GM18517 (cell line): ENCODE measurements at regions not wholly inside any gene's neighbourhood (a gene's known extent, or its start where the extent isn't known, plus 50 kb on each side); places are given as distances from the start of the nearest gene placed in this dataset.

ENCODE experiments used
- ATAC-seq: cut with Tn5 transposase; IDR thresholded peaks from one replicate; pipeline ENCODE4 v1.9.1; 2021; ENCODE audit warnings: mild to moderate bottlenecking, moderate library complexity; ENCODE audit not compliant: unreplicated experiment

DNA sequence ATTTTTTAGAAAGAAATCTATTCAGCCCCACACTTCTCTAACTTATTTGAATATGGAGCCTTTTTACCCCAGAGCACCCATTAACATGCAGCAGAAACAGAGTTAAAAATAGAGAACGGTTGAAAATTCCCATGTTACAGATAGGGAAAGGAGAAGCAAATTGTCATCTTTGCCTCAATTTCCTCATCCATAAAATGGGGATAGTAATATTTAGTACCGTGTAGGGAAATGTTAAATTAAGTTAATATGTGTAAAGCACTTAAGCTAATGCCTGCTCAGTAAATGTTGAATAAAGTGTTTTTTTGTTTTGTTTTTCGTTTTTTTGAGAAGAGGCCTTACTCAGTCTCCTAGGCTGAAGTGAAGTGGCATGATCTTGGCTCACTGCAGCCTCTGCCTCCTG is 50.3 kb downstream of the NAV1 start:
- no peak for ATAC-seq

DNA sequence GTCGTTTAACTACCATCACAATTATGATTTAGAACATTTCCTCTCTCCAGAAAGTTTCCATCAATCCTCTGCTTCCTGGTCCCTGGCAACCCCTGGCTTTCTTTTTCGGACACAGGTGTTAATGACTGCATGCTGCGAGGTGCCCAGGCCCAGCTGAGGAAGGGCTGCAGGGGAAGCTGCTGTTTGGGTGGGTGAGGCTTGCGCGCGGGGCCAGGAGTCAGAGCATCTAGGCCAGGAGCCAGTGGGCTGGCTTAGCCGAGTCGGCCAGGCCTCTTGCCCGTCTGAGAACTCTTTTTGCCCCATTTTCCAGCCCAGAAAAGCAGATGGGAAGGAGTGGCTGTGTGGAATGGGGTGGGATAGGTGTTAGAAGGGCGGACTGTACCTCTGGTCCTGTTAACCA is 51.5 kb downstream of the NAV1 start:
- ATAC-seq: no peak

DNA sequence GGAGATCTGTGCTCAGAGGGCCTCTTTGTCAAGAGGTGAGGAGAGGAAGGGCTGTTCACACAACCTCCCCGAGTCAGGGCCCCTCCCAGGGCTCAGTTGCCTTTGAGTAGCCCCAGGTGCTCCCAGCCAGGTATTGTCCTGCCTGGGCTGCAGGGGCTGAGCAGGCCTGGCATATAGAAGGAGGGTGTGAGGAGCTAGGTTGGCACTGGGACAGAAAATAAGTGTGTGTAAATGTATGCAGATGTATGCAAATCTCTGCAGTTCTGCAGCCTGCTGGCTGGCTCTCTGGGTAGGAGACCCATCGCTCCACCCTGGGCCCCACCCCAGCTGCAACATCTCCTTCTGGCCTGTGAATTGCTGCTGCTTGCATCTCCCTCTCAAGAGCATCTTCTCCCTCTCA is 52.4 kb downstream of the NAV1 start:
- ATAC-seq: no peak

DNA sequence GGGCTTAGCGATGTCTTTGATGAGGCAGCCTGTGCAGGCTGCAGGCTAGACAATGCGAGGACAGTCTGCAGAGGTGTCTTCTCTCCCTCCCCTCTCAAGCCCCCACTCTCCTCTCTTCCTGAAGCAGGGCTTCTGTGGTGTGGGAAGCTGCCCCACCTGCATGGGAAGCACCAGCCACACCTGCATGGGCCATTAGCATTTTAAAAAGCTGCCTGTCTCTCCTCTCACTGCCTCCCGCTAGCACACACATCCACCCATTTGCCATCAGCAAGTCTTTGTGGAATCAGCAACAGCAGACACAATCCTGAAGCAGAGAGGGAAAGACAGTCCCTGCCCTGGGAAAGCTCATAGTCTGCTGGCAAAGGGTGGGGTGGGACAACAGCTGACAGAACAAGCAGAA is 53.1 kb downstream of the NAV1 start:
- no peak for ATAC-seq

DNA sequence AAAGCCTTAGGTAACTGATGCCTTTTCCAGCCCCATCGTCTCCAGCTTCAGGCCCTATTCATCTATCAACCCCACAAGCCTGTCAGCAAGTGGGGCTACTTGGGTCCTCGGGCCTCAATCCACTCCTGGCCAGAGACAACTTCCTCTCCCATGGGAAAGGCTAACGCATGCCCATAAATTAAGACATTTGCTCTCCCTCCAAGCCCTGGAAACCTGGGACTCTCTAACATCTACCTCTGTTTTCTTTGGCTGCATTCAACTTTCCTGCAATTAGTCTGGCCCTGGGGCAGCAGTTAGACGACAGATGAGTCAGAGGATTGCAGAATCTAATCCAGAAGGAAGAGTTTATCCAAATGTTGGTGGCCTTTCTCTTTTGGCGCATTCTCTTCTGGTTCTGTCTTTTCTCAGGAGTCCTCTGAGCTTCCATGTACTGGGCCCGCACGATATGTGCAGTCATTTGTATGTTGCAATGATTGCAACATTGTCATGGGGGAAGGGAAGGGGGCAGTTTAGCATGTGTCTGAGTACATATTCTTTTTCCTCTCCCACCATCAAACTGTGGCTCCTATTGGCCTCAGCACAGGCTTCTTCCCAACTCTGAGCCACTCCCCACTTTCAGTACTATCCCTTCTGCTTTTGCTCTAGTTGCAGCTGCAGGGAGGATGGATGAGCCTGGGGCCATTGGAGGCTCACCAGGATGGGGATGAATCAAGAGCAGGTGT is 54.4 kb downstream of the NAV1 start:
- no peak for ATAC-seq

DNA sequence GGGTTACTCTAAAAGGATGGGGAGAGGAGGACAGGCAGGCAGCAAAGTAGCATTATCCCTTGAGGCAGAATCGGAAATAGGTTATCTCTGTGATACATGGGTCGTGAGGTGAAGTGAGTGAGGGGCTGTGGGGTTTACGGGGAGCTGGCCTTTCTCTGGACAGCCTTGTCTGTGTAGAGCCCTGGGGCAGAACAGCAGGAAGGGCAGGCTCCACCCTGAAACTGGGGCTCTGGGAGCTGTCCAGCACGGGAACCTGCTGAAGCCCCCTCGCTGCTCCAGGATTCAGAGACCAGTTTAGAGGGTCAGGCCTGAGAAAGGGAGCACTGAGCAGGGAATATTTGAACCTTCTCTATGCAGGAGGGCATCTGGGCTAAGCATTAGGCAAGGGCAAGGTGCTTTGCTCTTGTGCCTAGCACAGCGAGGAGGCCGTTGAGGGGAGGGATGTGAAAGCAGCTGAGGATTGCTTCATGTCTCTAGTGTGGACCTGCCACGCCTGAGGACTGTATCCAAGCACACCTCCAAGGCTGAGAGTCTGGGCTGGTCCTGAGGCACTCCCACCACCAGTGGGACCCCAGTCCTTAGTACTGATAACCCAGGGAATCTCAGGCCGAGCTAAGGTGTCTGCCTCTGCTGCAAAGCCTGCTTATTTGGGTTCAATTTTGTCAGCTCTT is 55.8 kb downstream of the NAV1 start:
- no peak for ATAC-seq

DNA sequence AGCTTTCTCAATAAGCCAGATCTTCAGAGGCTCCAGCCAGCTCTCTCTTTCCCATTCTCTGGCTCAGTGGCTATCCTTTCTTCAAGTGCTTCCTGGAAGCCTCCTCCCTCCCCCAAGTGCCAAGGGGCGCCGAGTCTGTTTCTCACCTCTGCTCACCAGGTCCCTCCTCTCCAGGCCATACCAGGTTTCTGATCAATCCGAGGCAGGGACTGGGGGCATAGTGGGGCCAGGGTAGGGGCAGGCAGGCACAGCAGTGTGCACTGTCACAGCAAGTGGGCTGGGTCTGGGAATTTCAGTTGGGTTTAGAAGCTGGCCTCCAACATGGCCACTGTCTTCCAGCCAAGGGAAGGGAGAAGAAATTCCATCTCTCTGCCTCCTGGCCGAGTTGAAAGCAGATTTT is 56.5 kb downstream of the NAV1 start:
- no peak for ATAC-seq

DNA sequence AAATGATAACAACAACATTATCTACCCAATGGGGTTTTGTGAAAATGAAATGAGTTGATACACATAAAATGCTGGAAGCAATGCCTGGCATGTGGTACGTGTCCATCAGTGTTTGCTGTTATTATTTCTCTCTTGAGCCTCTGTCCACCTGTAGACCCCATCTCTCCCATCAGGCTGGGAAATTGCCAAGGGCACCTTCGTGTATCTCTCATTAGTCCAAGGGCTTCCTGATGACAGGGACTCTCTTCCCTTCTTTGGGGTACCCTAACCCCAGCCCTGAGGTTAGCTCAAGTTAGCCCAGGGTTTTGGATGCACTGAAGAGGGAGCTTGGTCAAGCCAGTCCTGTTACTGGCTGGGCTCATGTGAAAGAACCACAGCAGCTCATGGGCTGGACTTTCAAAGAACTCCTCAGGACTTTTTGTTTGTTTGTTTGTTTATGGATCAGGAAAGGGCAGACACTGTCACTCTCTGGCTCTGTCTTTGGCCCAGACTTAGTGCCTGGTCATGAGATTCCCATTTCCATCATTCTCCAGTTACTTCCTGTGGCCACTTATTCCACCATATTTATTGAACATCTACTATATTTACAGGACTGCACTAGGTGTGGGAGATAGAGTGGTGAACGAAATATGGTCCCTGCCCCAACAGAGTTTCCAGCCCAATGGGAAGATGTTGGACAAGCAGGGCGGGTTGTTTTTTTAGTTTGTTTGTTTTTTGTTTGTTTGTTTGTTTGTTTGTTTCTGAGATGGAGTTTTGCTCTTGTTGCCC is 57.4 kb downstream of the NAV1 start:
- no peak for ATAC-seq

DNA sequence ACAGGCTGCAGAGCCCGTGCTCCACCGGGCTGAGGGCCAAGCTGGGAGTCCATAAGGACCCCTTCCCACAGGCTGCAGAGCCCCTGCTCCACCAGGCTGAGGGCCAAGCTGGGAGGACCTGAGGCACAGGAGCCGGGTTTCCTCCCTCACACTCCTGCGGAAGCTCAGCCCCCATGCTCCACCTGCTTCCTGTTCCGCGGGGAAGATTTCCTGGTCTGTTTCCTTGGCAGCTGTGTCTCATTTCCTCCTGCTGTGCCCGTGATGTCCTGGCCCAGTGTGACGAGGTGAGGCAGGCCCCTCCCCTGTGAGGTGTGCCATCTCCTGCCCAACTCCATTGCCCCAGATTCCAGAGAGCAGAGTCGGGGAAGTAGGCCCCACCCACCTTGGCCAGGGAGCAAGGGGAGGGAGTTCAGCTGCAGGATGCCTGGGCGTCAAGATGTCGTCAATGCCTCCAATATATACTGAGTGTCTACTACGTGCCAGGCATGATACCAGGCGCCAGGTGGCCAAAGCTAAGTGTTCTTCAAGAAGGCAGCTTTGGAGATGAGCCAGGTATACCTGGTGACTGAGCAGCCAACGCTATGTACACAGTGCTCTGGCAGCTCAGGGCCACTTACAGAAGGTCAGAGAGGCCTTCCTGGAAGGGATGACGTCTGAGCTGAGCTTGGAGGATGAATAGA is 58.8 kb downstream of the NAV1 start:
- no peak for ATAC-seq

DNA sequence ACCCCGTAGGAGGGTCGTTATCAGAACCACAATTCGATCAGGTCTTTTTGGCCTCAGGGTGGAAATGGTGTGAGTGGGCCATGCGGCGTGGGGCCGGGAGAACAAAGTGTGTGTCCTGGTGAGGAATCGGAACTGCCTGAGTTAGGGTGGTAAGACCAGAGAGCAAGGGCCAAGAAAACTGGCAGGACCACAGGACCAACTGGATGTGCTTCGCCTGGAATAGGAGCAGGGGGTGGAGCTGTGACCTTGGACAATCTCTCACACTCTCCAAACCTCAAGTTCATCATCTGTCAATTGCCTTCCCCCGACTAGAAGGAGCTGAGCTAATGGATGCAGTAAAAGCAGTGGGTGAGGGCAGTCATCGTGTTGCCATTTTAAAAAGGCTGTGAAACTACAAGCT is 59.5 kb downstream of the NAV1 start:
- no peak for ATAC-seq

DNA sequence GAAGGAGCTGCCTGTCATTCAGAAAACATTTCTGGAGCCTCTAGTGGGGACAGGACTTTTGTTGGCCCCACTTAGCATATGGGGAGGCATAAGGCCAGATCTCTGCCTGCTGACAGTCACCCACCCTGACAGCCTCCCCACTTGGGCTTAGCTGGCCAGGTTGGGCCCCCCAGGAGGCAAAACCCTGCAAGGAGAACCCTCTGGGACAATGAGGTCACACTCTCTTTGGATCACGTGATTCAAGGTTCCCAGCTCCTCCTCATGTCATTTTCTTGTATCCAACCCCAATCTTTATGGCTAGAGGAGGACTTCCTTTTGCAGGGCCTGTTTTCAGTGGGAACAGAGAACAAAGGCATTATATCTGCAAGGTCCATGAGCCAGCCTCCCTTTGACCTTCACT is 60.0 kb downstream of the NAV1 start:
- no peak for ATAC-seq

DNA sequence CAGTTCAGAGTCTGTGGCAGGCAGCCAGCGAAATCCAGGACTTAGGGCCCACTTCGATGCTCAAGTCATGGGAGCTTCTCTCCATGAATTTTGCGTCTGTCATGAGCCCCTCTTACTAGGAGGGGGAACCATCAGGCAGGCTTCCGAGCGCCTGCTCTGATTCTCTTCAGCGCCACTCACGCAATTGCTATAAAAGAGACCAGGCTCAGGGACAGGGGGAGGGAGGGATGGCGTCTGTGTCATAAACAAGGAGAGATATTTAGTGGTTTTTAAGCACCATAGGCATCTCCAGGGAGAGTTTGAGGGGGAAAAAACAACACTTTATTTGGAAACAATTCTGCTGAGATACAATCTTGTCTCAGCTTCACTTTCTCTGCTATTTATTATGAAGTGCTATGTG is 60.6 kb downstream of the NAV1 start:
- no peak for ATAC-seq

DNA sequence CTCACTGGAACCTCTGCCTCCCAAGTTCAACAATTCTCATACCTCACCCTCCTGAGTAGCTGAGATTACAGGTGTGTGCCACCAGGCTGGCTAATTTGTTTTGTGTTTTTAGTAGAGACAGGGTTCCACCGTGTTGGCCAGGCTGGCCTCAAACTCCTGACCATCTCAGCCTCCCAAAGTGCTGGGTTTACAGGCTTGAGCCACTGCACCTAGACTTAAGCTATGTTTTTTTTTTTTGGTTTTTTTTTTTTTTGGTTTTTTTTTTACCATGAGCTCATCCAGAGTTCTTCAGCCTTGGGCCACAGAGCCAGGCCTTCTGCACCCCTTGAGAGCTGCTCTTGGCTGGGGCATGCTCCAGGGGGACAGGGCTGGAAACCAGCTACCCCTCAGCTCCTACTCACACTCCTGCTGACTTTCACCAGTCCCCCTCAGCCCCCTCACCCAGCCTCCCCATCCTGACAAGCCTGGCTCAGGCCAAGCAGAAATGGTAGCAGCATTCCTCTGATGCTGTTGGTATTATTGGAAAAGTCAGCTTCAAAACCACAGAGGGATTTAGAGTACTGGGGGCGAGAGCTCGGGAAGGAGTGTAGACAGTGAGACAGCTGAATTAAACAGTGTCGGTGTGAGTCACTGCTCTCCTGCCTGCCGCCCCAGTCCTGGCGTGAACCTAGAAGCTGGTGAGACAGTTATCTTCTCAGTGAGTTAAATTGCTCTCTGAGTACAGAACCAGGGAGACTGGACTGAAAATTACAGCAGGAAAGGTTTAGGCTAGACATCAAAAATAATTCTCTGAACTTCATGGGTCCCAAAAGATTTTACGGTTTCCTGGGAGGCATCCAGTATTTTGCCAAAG is 63.7 kb downstream of the NAV1 start:
- no peak for ATAC-seq

DNA sequence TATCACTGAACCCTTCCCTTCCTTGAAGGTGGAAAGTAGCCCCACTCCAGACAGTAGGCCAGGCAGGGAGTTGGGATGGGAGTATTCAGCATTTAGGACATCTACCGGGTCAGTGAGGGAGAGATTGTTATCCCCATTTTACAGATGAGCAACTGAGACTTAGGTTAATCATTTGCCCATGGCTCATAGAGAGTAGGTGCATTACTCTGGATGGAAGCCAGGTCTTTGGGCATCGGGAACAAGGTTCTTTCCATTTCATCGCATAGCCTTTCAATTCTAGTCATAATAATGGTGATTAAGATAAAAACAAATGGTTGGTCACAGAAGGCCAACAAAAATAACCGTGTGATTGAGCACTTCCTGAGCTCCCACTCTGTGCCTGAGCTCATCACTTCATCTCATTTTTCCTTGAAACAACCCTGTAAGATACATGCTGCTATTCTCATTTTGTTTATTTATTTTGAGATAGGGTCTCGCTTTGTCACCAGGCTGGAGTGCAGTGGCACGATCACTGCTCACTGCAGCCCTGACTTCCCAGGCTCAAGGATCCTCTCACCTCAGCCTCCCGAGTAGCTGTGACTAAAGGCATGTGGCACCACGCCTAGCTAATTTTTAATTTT is 64.8 kb downstream of the NAV1 start:
- no peak for ATAC-seq

DNA sequence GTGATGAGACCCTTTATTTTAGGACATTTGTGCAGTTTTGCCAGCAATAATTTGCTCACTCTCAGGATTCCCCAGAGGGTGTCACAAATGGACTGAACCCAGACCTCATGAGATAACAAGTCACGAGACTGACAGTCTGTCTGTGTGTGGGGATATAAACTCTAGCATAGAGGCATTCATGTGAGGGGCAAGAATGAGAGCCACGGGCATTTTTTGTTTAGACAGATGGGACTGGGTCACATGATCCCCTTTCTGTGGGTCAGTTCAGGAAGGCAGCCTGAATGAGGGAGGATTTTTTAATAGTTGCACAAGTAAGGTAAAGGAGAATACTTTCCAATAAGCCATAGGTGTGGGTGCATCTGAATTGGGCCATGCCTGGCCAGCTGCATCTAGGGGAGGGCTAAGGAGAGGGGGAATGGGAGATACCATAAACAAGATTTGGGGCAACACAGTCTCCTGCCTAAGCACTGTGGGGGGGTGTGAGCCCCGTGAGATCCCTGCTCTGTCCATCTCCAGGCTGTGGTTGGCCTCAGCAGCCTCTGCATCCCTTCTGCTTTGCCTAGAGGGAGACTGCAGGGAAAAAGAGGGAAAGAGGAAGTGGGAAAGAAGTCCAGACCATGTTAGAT is 66.6 kb downstream of the NAV1 start:
- no peak for ATAC-seq

DNA sequence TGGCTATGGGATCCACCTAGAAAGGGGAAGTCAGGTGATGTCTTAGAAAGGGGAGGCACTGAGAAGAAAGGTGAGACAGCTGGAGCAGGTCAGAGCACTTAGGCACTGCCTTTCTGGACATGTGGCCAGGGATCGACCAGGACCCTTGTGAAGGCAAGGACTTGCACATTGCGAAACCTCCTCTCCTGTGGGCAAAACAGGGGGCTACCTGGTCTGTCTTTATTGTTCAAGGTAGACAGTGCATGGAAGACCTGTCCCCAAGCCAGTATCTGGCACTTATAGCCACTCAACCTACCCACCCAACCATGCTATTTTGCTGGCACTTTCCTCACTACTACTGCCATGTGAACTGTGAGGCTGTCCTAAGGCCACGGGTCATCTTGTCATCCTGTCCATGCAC is 67.2 kb downstream of the NAV1 start:
- ATAC-seq: no peak

DNA sequence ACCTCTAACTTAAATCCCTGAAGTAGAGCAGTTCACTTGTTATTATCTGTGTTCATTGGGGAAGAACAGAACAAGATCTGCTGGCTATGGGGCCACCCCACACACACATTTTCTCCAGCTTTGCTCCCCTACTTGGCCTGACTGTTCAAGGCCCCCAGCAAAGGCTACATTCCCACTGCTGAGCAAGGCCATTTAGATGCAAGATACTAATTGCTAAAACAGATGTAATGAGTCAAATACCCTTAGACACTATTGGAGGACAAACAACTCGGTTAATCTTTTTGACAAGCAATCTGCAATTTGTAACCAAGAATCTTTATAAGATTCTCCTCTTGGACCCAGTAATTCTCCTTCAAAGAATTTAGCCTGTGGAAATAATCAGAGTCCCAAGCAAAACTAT is 67.7 kb downstream of the NAV1 start:
- no peak for ATAC-seq

DNA sequence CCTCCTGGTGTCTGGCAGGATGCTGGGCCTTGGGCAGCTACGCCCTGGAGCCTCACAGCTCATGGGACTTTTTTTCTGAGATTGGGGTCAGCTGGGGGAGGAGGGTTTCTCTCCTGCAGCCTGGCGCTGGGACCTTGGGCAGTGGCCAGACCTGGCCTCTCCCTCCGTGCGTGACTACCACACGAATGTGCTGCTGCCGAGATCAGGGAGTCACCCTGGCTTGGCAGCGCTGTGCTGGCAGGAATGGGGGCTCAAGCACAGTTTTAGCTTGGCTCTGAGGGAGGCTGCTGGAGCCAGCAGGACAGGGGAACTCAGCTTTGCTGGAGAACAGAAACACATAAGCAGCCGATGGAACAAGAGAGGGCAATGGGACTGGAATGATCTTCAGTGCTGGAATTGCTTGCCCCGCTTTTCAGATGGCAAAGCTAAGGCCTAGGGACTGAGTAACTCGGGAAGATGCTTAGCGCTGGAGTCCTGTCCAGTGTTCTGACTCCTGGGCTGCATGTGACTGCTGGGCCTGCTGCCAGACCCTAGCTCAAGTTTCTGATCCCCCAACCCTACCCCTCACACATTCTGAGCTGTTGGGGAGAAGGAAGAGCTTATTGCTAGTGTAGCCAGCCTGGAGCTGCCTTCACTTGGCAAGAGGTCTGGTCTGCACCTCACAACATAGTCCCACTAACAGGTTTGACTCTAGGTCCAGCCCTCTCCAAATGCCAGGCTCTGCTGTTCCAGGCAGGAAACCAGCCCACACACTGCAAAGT is 69.9 kb downstream of the NAV1 start:
- no peak for ATAC-seq
